HG02943 (cell line): ENCODE measurements at regions not wholly inside any gene's neighbourhood (a gene's known extent, or its start where the extent isn't known, plus 50 kb on each side); places are given as distances from the start of the nearest gene placed in this dataset.
"Not testable (repeated sequence)": the region's sequence is repeated elsewhere in the genome, so short reads cannot be mapped to it uniquely, and the experiment has no call there.

Source experiments
- ATAC-seq: cut with Tn5 transposase; IDR thresholded peaks from one replicate; pipeline ENCODE4 v1.9.1; 2021; ENCODE audit warnings: mild to moderate bottlenecking, low read depth, moderate library complexity; ENCODE audit not compliant: unreplicated experiment

GRCh38 chr6:145567684-145568252 is 167.6 kb downstream of the EPM2A start:
- no peak for ATAC-seq

- no peak for ATAC-seq
These were observed 166.2 kb downstream of the EPM2A start for GRCh38 chr6:145569140-145569539.

- ATAC-seq, result not testable (repeated sequence)
These were observed 165.0 kb downstream of the EPM2A start for GRCh38 chr6:145570336-145570735.

- ATAC-seq, result not testable (repeated sequence)
These were observed 161.1 kb downstream of the EPM2A start for GRCh38 chr6:145574269-145574668.
